WTC11 (cell line): ENCODE measurements at regions not wholly inside any gene's neighbourhood (a gene's known extent, or its start where the extent isn't known, plus 50 kb on each side); places are given as distances from the start of the nearest gene placed in this dataset.

ENCODE experiments used
- ATAC-seq: fragments of 200-7000 bp; cut with Tn5 transposase; 2 replicates; pipeline ENCODE4 v1.10.0; 2021; ENCODE audit warnings: mild to moderate bottlenecking, moderate library complexity
- CTCF ChIA-PET: fragments of 300-600 bp; sonication (Branson Sonifier 250); formaldehyde crosslinking; loops from one replicate; lab custom pipeline; 2021; ENCODE audit warnings: antibody characterized with exemption; lab: Charles Lee
- POLR2A ChIA-PET: fragments of 350-600 bp; sonication (Branson Sonifier 250); formaldehyde crosslinking; loops from one replicate; lab custom pipeline; 2021; ENCODE audit warnings: antibody characterized with exemption; lab: Charles Lee
- DNase-seq: peaks from one replicate; pipeline ENCODE4 v3.0.0; 2021; ENCODE audit warnings: low spot score
- H3K27ac Mint-ChIP-seq: 2 replicates; pipeline ENCODE4 v1.8.0; 2021; ENCODE audit warnings: mixed read lengths
- H3K27me3 Mint-ChIP-seq: 2 replicates; pipeline ENCODE4 v1.8.0; 2021; ENCODE audit warnings: low read depth, mild to moderate bottlenecking, moderate library complexity, mixed read lengths
- H3K36me3 Mint-ChIP-seq: 2 replicates; pipeline ENCODE4 v1.8.0; 2021; ENCODE audit warnings: mixed read lengths
- H3K4me1 Mint-ChIP-seq: 2 replicates; pipeline ENCODE4 v1.8.0; 2022; ENCODE audit warnings: mixed read lengths
- H3K4me3 Mint-ChIP-seq: 2 replicates; pipeline ENCODE4 v1.8.0; 2021; ENCODE audit warnings: mild to moderate bottlenecking, moderate library complexity, mixed read lengths
- H3K9me3 Mint-ChIP-seq: 2 replicates; pipeline ENCODE4 v1.8.0; 2021; ENCODE audit warnings: mixed read lengths
- CREB1 ChIP-seq: sonication (generic); formaldehyde crosslinking; IDR thresholded peaks from 2 replicates; pipeline ENCODE4 v1.8.0; 2023; ENCODE audit warnings: mild to moderate bottlenecking, missing genetic modification reagents
- EMX1 ChIP-seq: fragments of 250-450 bp; sonication (Bioruptor Pico); IDR thresholded peaks from 2 replicates; pipeline ENCODE4 v1.8.0; 2021; ENCODE audit warnings: mild to moderate bottlenecking
- ESRRA ChIP-seq: sonication (generic); formaldehyde crosslinking; IDR thresholded peaks from 2 replicates; pipeline ENCODE4 v1.8.1; 2022; ENCODE audit warnings: mild to moderate bottlenecking, missing genetic modification reagents, borderline replicate concordance
- HMGA2 ChIP-seq: fragments of 250-450 bp; sonication (Bioruptor Pico); IDR thresholded peaks from 2 replicates; pipeline ENCODE4 v1.4.0; 2021; ENCODE audit warnings: mild to moderate bottlenecking, moderate library complexity
- IRF2 ChIP-seq: sonication (generic); formaldehyde crosslinking; IDR thresholded peaks from 2 replicates; pipeline ENCODE4 v1.8.0; 2022; ENCODE audit warnings: low read depth, missing genetic modification reagents, borderline replicate concordance
- JAZF1 ChIP-seq: fragments of 250-450 bp; sonication (Bioruptor Pico); IDR thresholded peaks from 2 replicates; pipeline ENCODE4 v1.9.0; 2021; ENCODE audit warnings: moderate library complexity, mild to moderate bottlenecking, inconsistent platforms
- NR2C2 ChIP-seq: sonication (generic); formaldehyde crosslinking; IDR thresholded peaks from 2 replicates; pipeline ENCODE4 v1.8.0; 2022; ENCODE audit warnings: mild to moderate bottlenecking, missing genetic modification reagents
- OVOL2 ChIP-seq: fragments of 250-450 bp; sonication (Bioruptor Pico); IDR thresholded peaks from 2 replicates; pipeline ENCODE4 v1.9.0; 2021; ENCODE audit warnings: mild to moderate bottlenecking, borderline replicate concordance
- PRRX2 ChIP-seq: fragments of 250-450 bp; sonication (Bioruptor Pico); IDR thresholded peaks from 2 replicates; pipeline ENCODE4 v1.8.0; 2021; ENCODE audit warnings: mild to moderate bottlenecking
- SMAD3 ChIP-seq: sonication (generic); formaldehyde crosslinking; IDR thresholded peaks from 2 replicates; pipeline ENCODE4 v1.8.0; 2022; ENCODE audit warnings: missing genetic modification reagents, mild to moderate bottlenecking, borderline replicate concordance
- SMAD4 ChIP-seq: sonication (generic); formaldehyde crosslinking; IDR thresholded peaks from 2 replicates; pipeline ENCODE4 v1.8.0; 2022; ENCODE audit warnings: mild to moderate bottlenecking, missing genetic modification reagents
- ZNF671 ChIP-seq: fragments of 250-450 bp; sonication (Bioruptor Pico); IDR thresholded peaks from 2 replicates; pipeline ENCODE4 v1.8.0; 2021; ENCODE audit warnings: mild to moderate bottlenecking
- TF ChIP-seq, protein P1 (sequence below): fragments of 250-450 bp; sonication (Bioruptor Pico); IDR thresholded peaks from 2 replicates; pipeline ENCODE4 v2.1.2; 2022; ENCODE audit warnings: mild to moderate bottlenecking, moderate library complexity
- TF ChIP-seq, protein P2 (sequence below): sonication (generic); formaldehyde crosslinking; IDR thresholded peaks from 2 replicates; pipeline ENCODE4 v1.8.0; 2023; ENCODE audit warnings: mild to moderate bottlenecking, missing genetic modification reagents
- TF ChIP-seq, protein P3 (sequence below): sonication (generic); formaldehyde crosslinking; IDR thresholded peaks from 2 replicates; pipeline ENCODE4 v1.8.0; 2022; ENCODE audit warnings: mild to moderate bottlenecking, missing genetic modification reagents
- TF ChIP-seq, protein P4 (sequence below): sonication (generic); formaldehyde crosslinking; IDR thresholded peaks from 2 replicates; pipeline ENCODE4 v1.8.1; 2023; ENCODE audit warnings: mild to moderate bottlenecking, moderate library complexity, missing genetic modification reagents
- TF ChIP-seq, protein P5 (sequence below): sonication (generic); formaldehyde crosslinking; conservative IDR thresholded peaks from 2 replicates; pipeline ENCODE4 v1.8.1; 2023; ENCODE audit warnings: mild to moderate bottlenecking, low read depth, missing genetic modification reagents, moderate library complexity
- TF ChIP-seq, protein P6 (sequence below): sonication (generic); formaldehyde crosslinking; IDR thresholded peaks from 2 replicates; pipeline ENCODE4 v1.8.1; 2023; ENCODE audit warnings: mild to moderate bottlenecking, missing genetic modification reagents, moderate library complexity

DNA sequence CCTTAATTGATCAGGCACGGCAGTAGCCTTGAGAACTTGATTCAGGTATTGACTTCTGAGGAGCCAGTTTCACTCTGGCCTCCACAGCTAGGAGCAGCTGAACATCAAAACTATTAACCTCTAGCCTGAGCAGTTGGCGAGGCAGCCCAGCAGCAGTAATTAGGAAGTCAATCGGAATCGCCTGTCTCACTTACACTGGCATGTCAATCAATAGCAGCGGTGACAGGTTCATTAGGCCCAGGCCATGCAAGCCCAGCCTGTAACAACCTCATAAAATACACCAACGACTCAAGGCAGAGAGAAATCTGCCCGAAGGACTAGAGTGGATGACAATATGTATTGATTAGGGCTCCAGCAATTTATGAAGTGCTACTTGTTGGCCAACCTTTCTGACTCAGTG lies 255.4 kb upstream of the SKOR2 start:
- ChIA-PET POLR2A (no interaction called here), CTCF (no interaction called here)
- DNase-seq (no peak), ATAC-seq (no peak)
- no peak overlapping the region for H3K4me3 Mint-ChIP-seq
- no peaks in the 10 kb centered on the region for H3K27me3 Mint-ChIP-seq
- peaks cover 29% of the 10 kb centered on the region for H3K4me1 Mint-ChIP-seq
- no peaks in the 10 kb centered on the region for H3K36me3 Mint-ChIP-seq
- TF ChIP-seq, protein P1, sequence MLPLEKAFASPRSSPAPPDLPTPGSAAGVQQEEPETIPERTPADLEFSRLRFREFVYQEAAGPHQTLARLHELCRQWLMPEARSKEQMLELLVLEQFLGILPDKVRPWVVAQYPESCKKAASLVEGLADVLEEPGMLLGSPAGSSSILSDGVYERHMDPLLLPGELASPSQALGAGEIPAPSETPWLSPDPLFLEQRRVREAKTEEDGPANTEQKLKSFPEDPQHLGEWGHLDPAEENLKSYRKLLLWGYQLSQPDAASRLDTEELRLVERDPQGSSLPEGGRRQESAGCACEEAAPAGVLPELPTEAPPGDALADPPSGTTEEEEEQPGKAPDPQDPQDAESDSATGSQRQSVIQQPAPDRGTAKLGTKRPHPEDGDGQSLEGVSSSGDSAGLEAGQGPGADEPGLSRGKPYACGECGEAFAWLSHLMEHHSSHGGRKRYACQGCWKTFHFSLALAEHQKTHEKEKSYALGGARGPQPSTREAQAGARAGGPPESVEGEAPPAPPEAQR, result no peak
- TF ChIP-seq PRRX2 (CRISPR knock-in tag) (no peak), NR2C2 (CRISPR knock-in tag) (no peak), JAZF1 (no peak), ZNF671 (CRISPR knock-in tag) (no peak), HMGA2 (CRISPR knock-in tag) (no peak), SMAD4 (CRISPR knock-in tag) (no peak)
- TF ChIP-seq, protein P2, sequence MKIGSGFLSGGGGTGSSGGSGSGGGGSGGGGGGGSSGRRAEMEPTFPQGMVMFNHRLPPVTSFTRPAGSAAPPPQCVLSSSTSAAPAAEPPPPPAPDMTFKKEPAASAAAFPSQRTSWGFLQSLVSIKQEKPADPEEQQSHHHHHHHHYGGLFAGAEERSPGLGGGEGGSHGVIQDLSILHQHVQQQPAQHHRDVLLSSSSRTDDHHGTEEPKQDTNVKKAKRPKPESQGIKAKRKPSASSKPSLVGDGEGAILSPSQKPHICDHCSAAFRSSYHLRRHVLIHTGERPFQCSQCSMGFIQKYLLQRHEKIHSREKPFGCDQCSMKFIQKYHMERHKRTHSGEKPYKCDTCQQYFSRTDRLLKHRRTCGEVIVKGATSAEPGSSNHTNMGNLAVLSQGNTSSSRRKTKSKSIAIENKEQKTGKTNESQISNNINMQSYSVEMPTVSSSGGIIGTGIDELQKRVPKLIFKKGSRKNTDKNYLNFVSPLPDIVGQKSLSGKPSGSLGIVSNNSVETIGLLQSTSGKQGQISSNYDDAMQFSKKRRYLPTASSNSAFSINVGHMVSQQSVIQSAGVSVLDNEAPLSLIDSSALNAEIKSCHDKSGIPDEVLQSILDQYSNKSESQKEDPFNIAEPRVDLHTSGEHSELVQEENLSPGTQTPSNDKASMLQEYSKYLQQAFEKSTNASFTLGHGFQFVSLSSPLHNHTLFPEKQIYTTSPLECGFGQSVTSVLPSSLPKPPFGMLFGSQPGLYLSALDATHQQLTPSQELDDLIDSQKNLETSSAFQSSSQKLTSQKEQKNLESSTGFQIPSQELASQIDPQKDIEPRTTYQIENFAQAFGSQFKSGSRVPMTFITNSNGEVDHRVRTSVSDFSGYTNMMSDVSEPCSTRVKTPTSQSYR (CRISPR knock-in tag), result no peak
- no peak overlapping the region for H3K27ac Mint-ChIP-seq
- no peaks in the 10 kb centered on the region for H3K9me3 Mint-ChIP-seq

DNA sequence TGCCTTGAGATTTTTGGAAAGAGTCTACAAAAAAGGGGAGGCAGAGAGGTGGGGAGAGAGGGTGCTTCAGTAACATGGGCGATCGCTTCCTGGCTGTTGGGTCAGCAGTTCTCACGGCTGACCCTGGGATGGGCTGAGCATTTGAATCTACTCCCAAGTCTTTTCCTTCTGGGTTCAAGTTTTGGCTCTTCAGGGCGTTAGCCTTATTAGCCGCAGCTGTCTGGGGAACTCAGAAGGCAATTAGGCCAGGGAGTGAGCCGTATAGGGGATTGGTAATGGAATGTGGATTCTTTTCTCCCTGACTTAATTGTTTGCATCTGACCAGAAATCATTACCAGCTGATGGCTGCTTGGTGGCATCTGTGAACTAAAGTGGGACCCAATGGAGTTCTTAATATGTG lies 250.5 kb upstream of the SKOR2 start:
- Mint-ChIP-seq H3K27ac (no peak overlapping the region), H3K9me3 (no peaks in the 10 kb centered on the region), H3K4me3 (no peak overlapping the region), H3K27me3 (no peaks in the 10 kb centered on the region), H3K36me3 (no peaks in the 10 kb centered on the region), H3K4me1 (no peaks in the 10 kb centered on the region)
- TF ChIP-seq ESRRA (no peak), IRF2 (CRISPR knock-in tag) (no peak)
- POLR2A ChIA-PET, result no interaction called here
- ATAC-seq, result no peak
- no peak for DNase-seq
- CTCF ChIA-PET, result interaction anchor here (1.1 kb wide), 1 partner anchor 254 kb away, joined by 3 read pairs; no protein-coding TSS in a partner anchor

DNA sequence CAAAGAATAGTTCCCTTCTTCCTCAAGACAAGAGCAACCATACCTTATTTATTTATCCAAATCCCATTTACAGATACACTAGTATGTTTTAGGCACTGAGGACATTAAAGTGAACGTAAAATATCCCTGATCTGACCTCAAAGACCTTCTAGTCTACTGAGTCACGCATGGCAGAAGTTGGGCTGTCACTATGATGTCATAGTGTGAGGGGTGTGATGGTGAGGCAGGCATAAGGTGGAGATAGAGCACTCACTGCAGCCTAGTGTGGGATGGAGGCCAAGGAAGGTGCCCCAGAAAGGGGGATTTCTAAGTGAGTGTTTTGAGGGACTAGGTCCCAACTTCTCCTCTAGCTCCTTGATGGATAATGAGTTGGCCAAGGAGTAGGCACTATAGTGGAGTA lies 249.5 kb upstream of the SKOR2 start:
- Mint-ChIP-seq H3K36me3 (no peaks in the 10 kb centered on the region), H3K9me3 (no peaks in the 10 kb centered on the region), H3K27ac (no peak overlapping the region), H3K27me3 (no peaks in the 10 kb centered on the region), H3K4me3 (no peak overlapping the region), H3K4me1 (no peaks in the 10 kb centered on the region)
- ChIA-PET CTCF (no interaction called here), POLR2A (no interaction called here)
- TF ChIP-seq HMGA2 (CRISPR knock-in tag) (no peak), SMAD3 (no peak), EMX1 (no peak), ESRRA (no peak), CREB1 (no peak), OVOL2 (no peak), SMAD4 (CRISPR knock-in tag) (no peak)
- TF ChIP-seq, protein P3, sequence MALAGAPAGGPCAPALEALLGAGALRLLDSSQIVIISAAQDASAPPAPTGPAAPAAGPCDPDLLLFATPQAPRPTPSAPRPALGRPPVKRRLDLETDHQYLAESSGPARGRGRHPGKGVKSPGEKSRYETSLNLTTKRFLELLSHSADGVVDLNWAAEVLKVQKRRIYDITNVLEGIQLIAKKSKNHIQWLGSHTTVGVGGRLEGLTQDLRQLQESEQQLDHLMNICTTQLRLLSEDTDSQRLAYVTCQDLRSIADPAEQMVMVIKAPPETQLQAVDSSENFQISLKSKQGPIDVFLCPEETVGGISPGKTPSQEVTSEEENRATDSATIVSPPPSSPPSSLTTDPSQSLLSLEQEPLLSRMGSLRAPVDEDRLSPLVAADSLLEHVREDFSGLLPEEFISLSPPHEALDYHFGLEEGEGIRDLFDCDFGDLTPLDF (CRISPR knock-in tag), result no peak
- TF ChIP-seq, protein P4, sequence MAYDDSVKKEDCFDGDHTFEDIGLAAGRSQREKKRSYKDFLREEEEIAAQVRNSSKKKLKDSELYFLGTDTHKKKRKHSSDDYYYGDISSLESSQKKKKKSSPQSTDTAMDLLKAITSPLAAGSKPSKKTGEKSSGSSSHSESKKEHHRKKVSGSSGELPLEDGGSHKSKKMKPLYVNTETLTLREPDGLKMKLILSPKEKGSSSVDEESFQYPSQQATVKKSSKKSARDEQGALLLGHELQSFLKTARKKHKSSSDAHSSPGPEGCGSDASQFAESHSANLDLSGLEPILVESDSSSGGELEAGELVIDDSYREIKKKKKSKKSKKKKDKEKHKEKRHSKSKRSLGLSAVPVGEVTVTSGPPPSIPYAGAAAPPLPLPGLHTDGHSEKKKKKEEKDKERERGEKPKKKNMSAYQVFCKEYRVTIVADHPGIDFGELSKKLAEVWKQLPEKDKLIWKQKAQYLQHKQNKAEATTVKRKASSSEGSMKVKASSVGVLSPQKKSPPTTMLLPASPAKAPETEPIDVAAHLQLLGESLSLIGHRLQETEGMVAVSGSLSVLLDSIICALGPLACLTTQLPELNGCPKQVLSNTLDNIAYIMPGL (CRISPR knock-in tag), result no peak
- TF ChIP-seq, protein P5, sequence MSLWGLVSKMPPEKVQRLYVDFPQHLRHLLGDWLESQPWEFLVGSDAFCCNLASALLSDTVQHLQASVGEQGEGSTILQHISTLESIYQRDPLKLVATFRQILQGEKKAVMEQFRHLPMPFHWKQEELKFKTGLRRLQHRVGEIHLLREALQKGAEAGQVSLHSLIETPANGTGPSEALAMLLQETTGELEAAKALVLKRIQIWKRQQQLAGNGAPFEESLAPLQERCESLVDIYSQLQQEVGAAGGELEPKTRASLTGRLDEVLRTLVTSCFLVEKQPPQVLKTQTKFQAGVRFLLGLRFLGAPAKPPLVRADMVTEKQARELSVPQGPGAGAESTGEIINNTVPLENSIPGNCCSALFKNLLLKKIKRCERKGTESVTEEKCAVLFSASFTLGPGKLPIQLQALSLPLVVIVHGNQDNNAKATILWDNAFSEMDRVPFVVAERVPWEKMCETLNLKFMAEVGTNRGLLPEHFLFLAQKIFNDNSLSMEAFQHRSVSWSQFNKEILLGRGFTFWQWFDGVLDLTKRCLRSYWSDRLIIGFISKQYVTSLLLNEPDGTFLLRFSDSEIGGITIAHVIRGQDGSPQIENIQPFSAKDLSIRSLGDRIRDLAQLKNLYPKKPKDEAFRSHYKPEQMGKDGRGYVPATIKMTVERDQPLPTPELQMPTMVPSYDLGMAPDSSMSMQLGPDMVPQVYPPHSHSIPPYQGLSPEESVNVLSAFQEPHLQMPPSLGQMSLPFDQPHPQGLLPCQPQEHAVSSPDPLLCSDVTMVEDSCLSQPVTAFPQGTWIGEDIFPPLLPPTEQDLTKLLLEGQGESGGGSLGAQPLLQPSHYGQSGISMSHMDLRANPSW (CRISPR knock-in tag), result no peak
- TF ChIP-seq, protein P6, sequence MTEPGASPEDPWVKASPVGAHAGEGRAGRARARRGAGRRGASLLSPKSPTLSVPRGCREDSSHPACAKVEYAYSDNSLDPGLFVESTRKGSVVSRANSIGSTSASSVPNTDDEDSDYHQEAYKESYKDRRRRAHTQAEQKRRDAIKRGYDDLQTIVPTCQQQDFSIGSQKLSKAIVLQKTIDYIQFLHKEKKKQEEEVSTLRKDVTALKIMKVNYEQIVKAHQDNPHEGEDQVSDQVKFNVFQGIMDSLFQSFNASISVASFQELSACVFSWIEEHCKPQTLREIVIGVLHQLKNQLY, result no peak
- DNase-seq (no peak), ATAC-seq (no peak)
